Epithelial cell of proximal tubule (primary cell): ENCODE measurements at regions not wholly inside any gene's neighbourhood (a gene's known extent, or its start where the extent isn't known, plus 50 kb on each side); places are given as distances from the start of the nearest gene placed in this dataset.

Experiments
- DNase-seq: peaks from one replicate; pipeline ENCODE4 v3.0.0-alpha.2; 2011; ENCODE audit warnings: low read depth
- H3K4me3 ChIP-seq: 2 replicates; pipeline ENCODE4 v1.5.1; 2011; ENCODE audit warnings: low read depth, mild to moderate bottlenecking, low read length
- CTCF ChIP-seq: conservative IDR thresholded peaks from 2 replicates; pipeline ENCODE4 v1.5.1; 2012; ENCODE audit warnings: low read depth, mild to moderate bottlenecking, low read length

GRCh38 chr11:69881467-69882269 is 62.5 kb upstream of the FGF3 start:
- H3K4me3 ChIP-seq, result no peak overlapping the region
- DNase-seq, result no peak
- TF ChIP-seq CTCF, result no peak

- DNase-seq, result no peak
- TF ChIP-seq CTCF, result no peak
- no peak overlapping the region for H3K4me3 ChIP-seq
These were observed 63.0 kb upstream of the FGF3 start for GRCh38 chr11:69882270-69882608.

- H3K4me3 ChIP-seq, result no peak overlapping the region
- no peak for TF ChIP-seq CTCF
- DNase-seq, result no peak
These were observed 64.4 kb upstream of the FGF3 start for GRCh38 chr11:69883292-69884255.

GRCh38 chr11:69884286-69884685 is 65.1 kb upstream of the FGF3 start:
- no peak overlapping the region for H3K4me3 ChIP-seq
- no peak for DNase-seq
- no peak for TF ChIP-seq CTCF

- TF ChIP-seq CTCF, result no peak
- no peak for DNase-seq
- H3K4me3 ChIP-seq, result no peak overlapping the region
These were observed 65.5 kb upstream of the FGF3 start for GRCh38 chr11:69884751-69885150.

GRCh38 chr11:69887330-69887729 is 68.1 kb upstream of the FGF3 start:
- no peak for TF ChIP-seq CTCF
- H3K4me3 ChIP-seq, result no peak overlapping the region
- no peak for DNase-seq
